ENCODE measurements at regions not wholly inside any gene's neighbourhood (a gene's known extent, or its start where the extent isn't known, plus 50 kb on each side); places are given as distances from the start of the nearest gene placed in this dataset.
"Not testable (repeated sequence)": the region's sequence is repeated elsewhere in the genome, so short reads cannot be mapped to it uniquely, and the experiment has no call there.

DNA sequence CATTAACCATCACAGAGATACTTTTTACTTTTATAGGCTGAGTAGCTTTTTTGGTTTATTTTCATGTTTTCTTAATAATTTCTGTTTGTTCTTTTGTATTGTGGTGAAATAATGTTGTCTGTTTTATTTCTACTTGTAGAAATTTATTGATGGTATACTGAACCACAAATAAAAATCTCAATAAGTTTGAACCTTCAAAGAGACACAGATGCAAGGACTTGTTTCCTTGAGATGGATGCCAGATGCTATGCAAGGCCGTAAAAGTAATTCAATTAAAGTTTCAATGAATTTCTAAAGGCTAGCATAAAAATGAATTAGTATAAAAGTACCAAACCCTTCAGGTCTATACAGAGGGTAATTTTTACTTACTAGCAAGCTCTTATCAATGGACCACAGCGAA, 873.5 kb downstream of the TTLL7 start:
- DNase-seq (no peak), ATAC-seq (no peak)
- Histone ChIP-seq H3K4me3 (no peak overlapping the region), H3K27ac (no peak overlapping the region), H3K9me3 (no peaks in the 10 kb centered on the region), H3K27me3 (no peaks in the 10 kb centered on the region), H3K36me3 (no peaks in the 10 kb centered on the region), H3K4me1 (no peaks in the 10 kb centered on the region)
- WGBS, 4 donors, result 93 to 97% (median 95%) methylated on average over 2 of the region's 2 CpGs
- TF ChIP-seq, protein P1, sequence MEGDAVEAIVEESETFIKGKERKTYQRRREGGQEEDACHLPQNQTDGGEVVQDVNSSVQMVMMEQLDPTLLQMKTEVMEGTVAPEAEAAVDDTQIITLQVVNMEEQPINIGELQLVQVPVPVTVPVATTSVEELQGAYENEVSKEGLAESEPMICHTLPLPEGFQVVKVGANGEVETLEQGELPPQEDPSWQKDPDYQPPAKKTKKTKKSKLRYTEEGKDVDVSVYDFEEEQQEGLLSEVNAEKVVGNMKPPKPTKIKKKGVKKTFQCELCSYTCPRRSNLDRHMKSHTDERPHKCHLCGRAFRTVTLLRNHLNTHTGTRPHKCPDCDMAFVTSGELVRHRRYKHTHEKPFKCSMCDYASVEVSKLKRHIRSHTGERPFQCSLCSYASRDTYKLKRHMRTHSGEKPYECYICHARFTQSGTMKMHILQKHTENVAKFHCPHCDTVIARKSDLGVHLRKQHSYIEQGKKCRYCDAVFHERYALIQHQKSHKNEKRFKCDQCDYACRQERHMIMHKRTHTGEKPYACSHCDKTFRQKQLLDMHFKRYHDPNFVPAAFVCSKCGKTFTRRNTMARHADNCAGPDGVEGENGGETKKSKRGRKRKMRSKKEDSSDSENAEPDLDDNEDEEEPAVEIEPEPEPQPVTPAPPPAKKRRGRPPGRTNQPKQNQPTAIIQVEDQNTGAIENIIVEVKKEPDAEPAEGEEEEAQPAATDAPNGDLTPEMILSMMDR (IDR thresholded peaks at IDR 0.05), result no peak
- TF ChIP-seq POLR2A (IDR thresholded peaks at IDR 0.05), result no peak
- intact Hi-C loops (cut with DNase I), result no loop called here

- H3K4me3 ChIP-seq, result no peak overlapping the region
These were observed 875.9 kb downstream of the TTLL7 start for GRCh38 chr1:83123019-83123418.

GRCh38 chr1:83118472-83118871, 880.5 kb downstream of the TTLL7 start:
- no peak for TF ChIP-seq POLR2A (IDR thresholded peaks at IDR 0.05)
- TF ChIP-seq, protein P1 (IDR thresholded peaks at IDR 0.05), result no peak
- Histone ChIP-seq H3K4me3 (no peak overlapping the region), H3K9me3 (no peaks in the 10 kb centered on the region), H3K27me3 (no peaks in the 10 kb centered on the region), H3K36me3 (no peaks in the 10 kb centered on the region), H3K27ac (no peak overlapping the region), H3K4me1 (no peaks in the 10 kb centered on the region)
- ATAC-seq (no peak), DNase-seq (no peak)
- intact Hi-C loops (cut with DNase I), result no loop called here
- 94 to 99% (median 98%) methylated on average over 4 of the region's 4 CpGs for WGBS, 4 donors

More at GRCh38 chr1:83123019-83123418, 875.9 kb downstream of the TTLL7 start:
- Histone ChIP-seq H3K27ac (no peak overlapping the region), H3K4me1 (no peaks in the 10 kb centered on the region), H3K27me3 (no peaks in the 10 kb centered on the region), H3K9me3 (no peaks in the 10 kb centered on the region), H3K36me3 (no peaks in the 10 kb centered on the region)
- WGBS, 4 donors, result 96 to 98% (median 97%) methylated on average over 3 of the region's 3 CpGs
- no peak for DNase-seq
- intact Hi-C loops (cut with DNase I), result no loop called here
- no peak for ATAC-seq
- TF ChIP-seq, protein P1 (IDR thresholded peaks at IDR 0.05), result no peak
- TF ChIP-seq POLR2A (IDR thresholded peaks at IDR 0.05), result no peak

DNA sequence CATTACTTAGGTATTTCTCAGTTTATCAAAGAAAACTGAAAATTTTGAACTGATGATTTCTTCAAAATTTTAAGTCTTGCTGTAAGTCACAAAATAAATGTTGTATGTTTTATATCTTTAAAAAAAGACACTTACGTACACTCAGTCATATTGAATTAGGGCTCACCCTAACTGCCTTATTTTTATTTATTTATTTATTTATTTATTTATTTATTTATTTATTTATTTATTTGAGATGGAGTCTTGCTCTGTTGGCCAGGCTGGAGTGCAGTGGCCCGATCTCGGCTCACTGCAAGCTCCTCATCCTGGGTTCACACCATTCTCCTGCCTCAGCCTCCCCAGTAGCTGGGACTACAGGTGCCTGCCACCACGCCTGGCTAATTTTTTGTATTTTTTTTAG, 881.9 kb downstream of the TTLL7 start:
- intact Hi-C loops (cut with DNase I); DNase-seq; ATAC-seq; H3K4me1 ChIP-seq; H3K36me3 ChIP-seq; H3K9me3 ChIP-seq; H3K4me3 ChIP-seq; H3K27ac ChIP-seq; H3K27me3 ChIP-seq: not testable (repeated sequence)
- WGBS, 4 donors, result 96 to 100% (median 98%) methylated on average over 4 of the region's 4 CpGs

DNA sequence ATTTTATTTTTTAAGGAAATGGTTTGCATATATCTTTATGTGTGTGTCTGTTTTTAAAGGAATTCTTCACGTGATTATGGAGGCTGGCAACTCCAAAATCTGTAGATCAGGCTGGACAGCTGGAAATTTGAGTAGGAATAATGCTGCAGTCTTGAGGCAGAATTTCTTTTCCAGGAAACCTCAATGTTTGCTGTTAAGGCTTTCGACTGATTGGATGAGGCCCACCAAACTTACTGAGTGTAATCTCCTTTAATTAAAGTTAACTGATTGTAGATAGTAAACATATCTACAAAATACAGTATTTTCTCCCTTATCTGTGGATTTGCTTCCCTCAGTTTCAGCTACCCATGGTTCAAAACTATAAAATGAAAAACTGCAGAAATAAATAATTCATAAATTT, 883.1 kb downstream of the TTLL7 start:
- no peaks in the 10 kb centered on the region for H3K36me3 ChIP-seq
- no peak for DNase-seq
- no peak for ATAC-seq
- H3K27me3 ChIP-seq, result no peaks in the 10 kb centered on the region
- no peaks in the 10 kb centered on the region for H3K4me1 ChIP-seq
- no peak overlapping the region for H3K4me3 ChIP-seq
- TF ChIP-seq, protein P1 (IDR thresholded peaks at IDR 0.05), result no peak
- no peak for TF ChIP-seq POLR2A (IDR thresholded peaks at IDR 0.05)
- H3K9me3 ChIP-seq, result no peaks in the 10 kb centered on the region
- H3K27ac ChIP-seq, result no peak overlapping the region
- 66 to 96% (median 96%) methylated on average over 2 of the region's 2 CpGs for WGBS, 4 donors
- intact Hi-C loops (cut with DNase I), result no loop called here
